ENCODE measurements at regions not wholly inside any gene's neighbourhood (a gene's known extent, or its start where the extent isn't known, plus 50 kb on each side); places are given as distances from the start of the nearest gene placed in this dataset.

DNA sequence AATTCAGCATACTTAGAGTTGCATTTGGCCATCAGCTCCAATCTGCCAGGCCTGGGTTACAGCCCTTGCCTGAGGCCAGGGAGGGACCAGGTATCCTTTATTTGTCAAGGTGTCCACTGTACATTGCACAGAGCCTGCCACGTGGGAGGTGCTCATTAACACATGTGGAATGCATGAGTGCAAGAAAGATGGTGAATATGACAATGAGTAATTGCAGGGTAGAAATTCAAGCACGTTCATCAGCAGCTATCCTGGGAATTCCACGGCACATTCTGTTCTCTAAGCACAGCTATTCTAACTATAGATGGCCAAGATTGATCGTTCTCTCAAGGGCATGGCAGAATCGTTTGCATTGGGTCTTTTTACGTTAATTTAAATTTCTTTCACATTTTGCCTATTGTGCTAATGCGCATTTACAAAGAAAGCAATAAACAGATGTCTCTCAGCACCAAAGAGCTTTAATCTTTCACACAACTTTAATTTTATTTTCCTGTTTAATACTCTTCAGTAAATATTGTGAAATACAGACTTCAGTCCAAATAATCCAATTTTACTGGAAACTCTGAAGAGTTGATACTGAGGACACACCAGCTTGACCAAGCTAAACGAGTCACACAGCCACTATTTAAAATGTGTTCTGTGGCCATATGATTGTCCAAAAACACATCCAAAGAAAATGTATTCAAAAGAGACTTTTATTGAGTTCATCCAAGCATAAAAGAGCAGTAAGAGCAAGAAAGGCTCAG is 1025.7 kb upstream of the TMEM132C start:
- DNase-seq (ENCODE audit: low spot score) (no peak), ATAC-seq (no peak)
- Mint-ChIP-seq H3K4me3 (no peak overlapping the region), H3K27ac (no peak overlapping the region), H3K27me3 (ENCODE audit: low read depth) (peaks cover 2% of the 10 kb centered on the region; the same call in 1 of the 2 replicates), H3K9me3 (peaks cover 75% of the 10 kb centered on the region), H3K4me1 (no peaks in the 10 kb centered on the region), H3K36me3 (peaks cover 61% of the 10 kb centered on the region)
- TF ChIP-seq FOXP1 (CRISPR knock-in tag; IDR thresholded peaks at IDR 0.05; ENCODE audit: borderline replicate concordance): no peak
- TF ChIP-seq TCF7 (CRISPR knock-in tag; IDR thresholded peaks at IDR 0.05; ENCODE audit: low read depth): no peak
- no peak for TF ChIP-seq NFE2L1 (CRISPR knock-in tag; IDR thresholded peaks at IDR 0.05)
- TF ChIP-seq MYBL2 (CRISPR knock-in tag; IDR thresholded peaks at IDR 0.05): no peak
- TF ChIP-seq, protein P1, sequence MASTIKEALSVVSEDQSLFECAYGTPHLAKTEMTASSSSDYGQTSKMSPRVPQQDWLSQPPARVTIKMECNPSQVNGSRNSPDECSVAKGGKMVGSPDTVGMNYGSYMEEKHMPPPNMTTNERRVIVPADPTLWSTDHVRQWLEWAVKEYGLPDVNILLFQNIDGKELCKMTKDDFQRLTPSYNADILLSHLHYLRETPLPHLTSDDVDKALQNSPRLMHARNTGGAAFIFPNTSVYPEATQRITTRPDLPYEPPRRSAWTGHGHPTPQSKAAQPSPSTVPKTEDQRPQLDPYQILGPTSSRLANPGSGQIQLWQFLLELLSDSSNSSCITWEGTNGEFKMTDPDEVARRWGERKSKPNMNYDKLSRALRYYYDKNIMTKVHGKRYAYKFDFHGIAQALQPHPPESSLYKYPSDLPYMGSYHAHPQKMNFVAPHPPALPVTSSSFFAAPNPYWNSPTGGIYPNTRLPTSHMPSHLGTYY (CRISPR knock-in tag; IDR thresholded peaks at IDR 0.05): no peak
- TF ChIP-seq ESRRA (CRISPR knock-in tag; IDR thresholded peaks at IDR 0.05; ENCODE audit: borderline replicate concordance): no peak
- TF ChIP-seq, protein P2, sequence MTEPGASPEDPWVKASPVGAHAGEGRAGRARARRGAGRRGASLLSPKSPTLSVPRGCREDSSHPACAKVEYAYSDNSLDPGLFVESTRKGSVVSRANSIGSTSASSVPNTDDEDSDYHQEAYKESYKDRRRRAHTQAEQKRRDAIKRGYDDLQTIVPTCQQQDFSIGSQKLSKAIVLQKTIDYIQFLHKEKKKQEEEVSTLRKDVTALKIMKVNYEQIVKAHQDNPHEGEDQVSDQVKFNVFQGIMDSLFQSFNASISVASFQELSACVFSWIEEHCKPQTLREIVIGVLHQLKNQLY (CRISPR knock-in tag; IDR thresholded peaks at IDR 0.05): no peak
- ChIA-PET CTCF (no interaction called here), POLR2A (no interaction called here)

DNA sequence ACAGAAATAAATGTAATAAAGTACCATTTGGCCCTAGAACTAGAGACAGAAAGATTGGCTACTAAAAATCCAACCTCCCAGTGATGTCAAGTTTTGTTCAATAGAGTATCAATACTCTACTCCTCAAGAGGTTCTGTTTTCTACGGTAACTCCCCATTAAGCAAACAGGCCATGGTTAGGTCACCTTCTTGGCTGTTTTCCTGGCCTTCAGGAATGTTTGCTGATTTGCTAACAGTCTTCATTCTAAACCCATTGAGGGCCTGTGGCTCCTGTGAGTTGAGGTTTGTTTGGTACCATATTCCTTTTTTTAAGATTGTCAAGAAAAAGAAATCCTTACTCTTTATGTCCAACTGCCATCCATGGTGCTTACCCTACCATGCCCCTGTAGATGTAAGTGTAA is 1022.0 kb upstream of the TMEM132C start:
- ATAC-seq: no peak
- POLR2A ChIA-PET: no interaction called here
- TF ChIP-seq EMX1 (CRISPR knock-in tag; IDR thresholded peaks at IDR 0.05): no peak
- no peak for TF ChIP-seq ETV6 (CRISPR knock-in tag; IDR thresholded peaks at IDR 0.05)
- TF ChIP-seq, protein P2 (CRISPR knock-in tag; IDR thresholded peaks at IDR 0.05): no peak
- TF ChIP-seq, protein P3, sequence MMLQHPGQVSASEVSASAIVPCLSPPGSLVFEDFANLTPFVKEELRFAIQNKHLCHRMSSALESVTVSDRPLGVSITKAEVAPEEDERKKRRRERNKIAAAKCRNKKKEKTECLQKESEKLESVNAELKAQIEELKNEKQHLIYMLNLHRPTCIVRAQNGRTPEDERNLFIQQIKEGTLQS (CRISPR knock-in tag; conservative IDR thresholded peaks at IDR 0.05): no peak
- TF ChIP-seq, protein P4, sequence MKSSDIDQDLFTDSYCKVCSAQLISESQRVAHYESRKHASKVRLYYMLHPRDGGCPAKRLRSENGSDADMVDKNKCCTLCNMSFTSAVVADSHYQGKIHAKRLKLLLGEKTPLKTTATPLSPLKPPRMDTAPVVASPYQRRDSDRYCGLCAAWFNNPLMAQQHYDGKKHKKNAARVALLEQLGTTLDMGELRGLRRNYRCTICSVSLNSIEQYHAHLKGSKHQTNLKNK (CRISPR knock-in tag; IDR thresholded peaks at IDR 0.05): no peak
- no peak for TF ChIP-seq JUN (CRISPR knock-in tag; IDR thresholded peaks at IDR 0.05)
- TF ChIP-seq, protein P5, sequence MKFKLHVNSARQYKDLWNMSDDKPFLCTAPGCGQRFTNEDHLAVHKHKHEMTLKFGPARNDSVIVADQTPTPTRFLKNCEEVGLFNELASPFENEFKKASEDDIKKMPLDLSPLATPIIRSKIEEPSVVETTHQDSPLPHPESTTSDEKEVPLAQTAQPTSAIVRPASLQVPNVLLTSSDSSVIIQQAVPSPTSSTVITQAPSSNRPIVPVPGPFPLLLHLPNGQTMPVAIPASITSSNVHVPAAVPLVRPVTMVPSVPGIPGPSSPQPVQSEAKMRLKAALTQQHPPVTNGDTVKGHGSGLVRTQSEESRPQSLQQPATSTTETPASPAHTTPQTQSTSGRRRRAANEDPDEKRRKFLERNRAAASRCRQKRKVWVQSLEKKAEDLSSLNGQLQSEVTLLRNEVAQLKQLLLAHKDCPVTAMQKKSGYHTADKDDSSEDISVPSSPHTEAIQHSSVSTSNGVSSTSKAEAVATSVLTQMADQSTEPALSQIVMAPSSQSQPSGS (CRISPR knock-in tag; IDR thresholded peaks at IDR 0.05; ENCODE audit: borderline replicate concordance, low read depth): no peak
- TF ChIP-seq ELF4 (CRISPR knock-in tag; IDR thresholded peaks at IDR 0.05; ENCODE audit: low read depth): no peak
- TF ChIP-seq KAT7 (CRISPR knock-in tag; IDR thresholded peaks at IDR 0.05; ENCODE audit: borderline replicate concordance): no peak
- TF ChIP-seq GTF2I (CRISPR knock-in tag; conservative IDR thresholded peaks at IDR 0.05): no peak
- no peak for TF ChIP-seq NR2C2 (CRISPR knock-in tag; IDR thresholded peaks at IDR 0.05)
- no peak for TF ChIP-seq JAZF1 (CRISPR knock-in tag; IDR thresholded peaks at IDR 0.05)
- TF ChIP-seq OVOL2 (CRISPR knock-in tag; IDR thresholded peaks at IDR 0.05; ENCODE audit: borderline replicate concordance): no peak
- TF ChIP-seq, protein P6, sequence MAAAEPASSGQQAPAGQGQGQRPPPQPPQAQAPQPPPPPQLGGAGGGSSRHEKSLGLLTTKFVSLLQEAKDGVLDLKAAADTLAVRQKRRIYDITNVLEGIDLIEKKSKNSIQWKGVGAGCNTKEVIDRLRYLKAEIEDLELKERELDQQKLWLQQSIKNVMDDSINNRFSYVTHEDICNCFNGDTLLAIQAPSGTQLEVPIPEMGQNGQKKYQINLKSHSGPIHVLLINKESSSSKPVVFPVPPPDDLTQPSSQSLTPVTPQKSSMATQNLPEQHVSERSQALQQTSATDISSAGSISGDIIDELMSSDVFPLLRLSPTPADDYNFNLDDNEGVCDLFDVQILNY (CRISPR knock-in tag; IDR thresholded peaks at IDR 0.05): no peak
- TF ChIP-seq, protein P7, sequence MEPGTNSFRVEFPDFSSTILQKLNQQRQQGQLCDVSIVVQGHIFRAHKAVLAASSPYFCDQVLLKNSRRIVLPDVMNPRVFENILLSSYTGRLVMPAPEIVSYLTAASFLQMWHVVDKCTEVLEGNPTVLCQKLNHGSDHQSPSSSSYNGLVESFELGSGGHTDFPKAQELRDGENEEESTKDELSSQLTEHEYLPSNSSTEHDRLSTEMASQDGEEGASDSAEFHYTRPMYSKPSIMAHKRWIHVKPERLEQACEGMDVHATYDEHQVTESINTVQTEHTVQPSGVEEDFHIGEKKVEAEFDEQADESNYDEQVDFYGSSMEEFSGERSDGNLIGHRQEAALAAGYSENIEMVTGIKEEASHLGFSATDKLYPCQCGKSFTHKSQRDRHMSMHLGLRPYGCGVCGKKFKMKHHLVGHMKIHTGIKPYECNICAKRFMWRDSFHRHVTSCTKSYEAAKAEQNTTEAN (CRISPR knock-in tag; IDR thresholded peaks at IDR 0.05): no peak
- no peak for TF ChIP-seq SMAD4 (CRISPR knock-in tag; IDR thresholded peaks at IDR 0.05)
- TF ChIP-seq, protein P8, sequence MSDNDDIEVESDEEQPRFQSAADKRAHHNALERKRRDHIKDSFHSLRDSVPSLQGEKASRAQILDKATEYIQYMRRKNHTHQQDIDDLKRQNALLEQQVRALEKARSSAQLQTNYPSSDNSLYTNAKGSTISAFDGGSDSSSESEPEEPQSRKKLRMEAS (CRISPR knock-in tag; IDR thresholded peaks at IDR 0.05): no peak
- no peak for TF ChIP-seq HMGA2 (CRISPR knock-in tag; IDR thresholded peaks at IDR 0.05)

More for the DNA sequence above, 1022.0 kb upstream of the TMEM132C start:
- Mint-ChIP-seq H3K27ac (no peak overlapping the region), H3K27me3 (ENCODE audit: low read depth) (peaks cover 5% of the 10 kb centered on the region), H3K4me3 (no peak overlapping the region), H3K9me3 (peaks cover 80% of the 10 kb centered on the region), H3K36me3 (peaks cover 56% of the 10 kb centered on the region), H3K4me1 (no peaks in the 10 kb centered on the region)
- CTCF ChIA-PET: no interaction called here
- no peak for DNase-seq (ENCODE audit: low spot score)
